ENCODE measurements at regions not wholly inside any gene's neighbourhood (a gene's known extent, or its start where the extent isn't known, plus 50 kb on each side); places are given as distances from the start of the nearest gene placed in this dataset.

DNA sequence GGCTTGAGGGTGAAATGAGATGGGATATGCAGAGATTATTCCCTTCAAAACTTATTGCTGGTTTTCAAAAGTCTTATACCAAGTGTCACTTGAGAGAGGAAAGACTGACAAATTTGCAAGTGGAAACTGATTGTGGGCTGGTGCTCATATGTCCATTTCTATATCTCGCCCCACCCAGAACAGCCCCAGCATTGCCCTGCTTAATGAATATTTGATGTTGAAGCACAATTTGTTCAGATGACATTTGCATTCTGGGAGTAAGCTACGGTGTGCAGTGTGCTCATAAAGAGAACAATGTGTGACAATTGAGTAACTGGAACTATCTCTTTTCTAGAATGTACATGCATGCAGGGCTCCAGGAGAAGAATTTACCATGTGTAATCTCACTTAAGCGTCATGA is 223.5 kb upstream of the TRPC5 start:
- H3K4me3 ChIP-seq (ENCODE audit: low read depth, low read length), result no peak overlapping the region
- TF ChIP-seq CTCF (IDR thresholded peaks at IDR 0.05; ENCODE audit: insufficient read depth, low read depth, low read length), result no peak
- no peak for DNase-seq (ENCODE audit: low read depth)

GRCh38 chrX:112279940-112280339 is 197.4 kb upstream of the TRPC5 start:
- no peak for TF ChIP-seq CTCF (IDR thresholded peaks at IDR 0.05; ENCODE audit: insufficient read depth, low read depth, low read length)
- DNase-seq (ENCODE audit: low read depth), result no peak
- H3K4me3 ChIP-seq (ENCODE audit: low read depth, low read length), result no peak overlapping the region

GRCh38 chrX:112270991-112271390 is 188.4 kb upstream of the TRPC5 start:
- DNase-seq (ENCODE audit: low read depth), result no peak
- no peak overlapping the region for H3K4me3 ChIP-seq (ENCODE audit: low read depth, low read length)
- TF ChIP-seq CTCF (IDR thresholded peaks at IDR 0.05; ENCODE audit: insufficient read depth, low read depth, low read length), result no peak

DNA sequence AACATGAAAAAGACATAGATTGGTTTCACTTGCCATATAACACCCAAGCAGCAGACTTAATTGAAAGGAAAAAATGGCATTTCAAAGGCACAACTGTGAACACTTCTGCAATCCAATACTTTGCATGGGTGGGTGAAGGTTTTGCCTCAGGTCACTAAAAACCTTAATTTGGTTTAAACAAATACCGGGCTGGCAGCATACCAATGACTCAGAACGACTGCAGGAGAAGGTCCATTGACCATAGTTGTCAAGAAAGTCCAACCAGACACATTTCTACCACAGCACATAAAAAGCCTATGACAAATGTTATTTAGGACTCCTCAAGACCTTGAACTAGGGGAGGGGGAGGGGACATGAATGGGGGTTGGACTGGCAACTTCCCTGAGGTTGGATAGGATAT is 183.6 kb upstream of the TRPC5 start:
- TF ChIP-seq CTCF (IDR thresholded peaks at IDR 0.05; ENCODE audit: insufficient read depth, low read depth, low read length), result no peak
- DNase-seq (ENCODE audit: low read depth), result no peak

DNA sequence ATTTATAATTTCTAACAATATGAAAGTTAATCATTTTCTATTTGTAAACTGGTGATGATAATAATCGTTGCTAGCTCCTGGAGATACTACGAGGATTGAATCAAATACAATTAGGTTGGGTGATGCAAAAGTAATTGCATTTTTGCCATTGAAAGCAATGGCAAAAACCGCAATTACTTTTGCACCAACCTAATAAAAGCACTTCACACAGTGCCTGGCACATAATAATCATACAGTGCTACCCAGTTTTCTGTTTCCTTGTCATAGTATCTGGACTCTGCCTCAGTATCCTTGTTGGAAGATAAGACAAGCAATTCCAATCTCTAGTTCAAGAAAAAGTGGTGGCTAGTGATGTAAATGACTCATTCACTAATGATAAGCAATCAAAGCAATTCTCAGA is 176.8 kb upstream of the TRPC5 start:
- no peak for TF ChIP-seq CTCF (IDR thresholded peaks at IDR 0.05; ENCODE audit: insufficient read depth, low read depth, low read length)
- no peak overlapping the region for H3K4me3 ChIP-seq (ENCODE audit: low read depth, low read length)
- no peak for DNase-seq (ENCODE audit: low read depth)

More for the DNA sequence above, 183.6 kb upstream of the TRPC5 start:
- H3K4me3 ChIP-seq (ENCODE audit: low read depth, low read length), result no peak overlapping the region

GRCh38 chrX:112254896-112255295 is 172.3 kb upstream of the TRPC5 start:
- no peak overlapping the region for H3K4me3 ChIP-seq (ENCODE audit: low read depth, low read length)
- TF ChIP-seq CTCF (IDR thresholded peaks at IDR 0.05; ENCODE audit: insufficient read depth, low read depth, low read length), result no peak
- DNase-seq (ENCODE audit: low read depth), result no peak

DNA sequence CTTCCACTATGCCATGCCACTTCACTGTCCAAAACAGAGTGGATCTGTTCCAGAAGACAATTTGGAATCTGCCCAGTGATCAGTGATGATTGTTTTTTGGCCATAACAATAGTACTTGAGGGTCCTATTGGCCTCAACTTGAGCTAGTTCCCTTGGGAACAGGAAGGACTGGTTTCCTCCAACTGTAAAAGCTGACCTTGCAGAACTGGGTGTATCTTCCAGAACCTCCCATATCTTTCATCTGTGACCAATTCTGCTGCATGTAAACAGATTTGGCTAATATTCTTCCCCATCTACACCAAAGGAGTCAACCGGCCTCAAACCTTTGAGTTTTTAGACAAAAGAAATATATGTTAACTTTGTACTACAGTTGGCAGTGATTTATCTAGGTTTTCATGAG is 165.1 kb upstream of the TRPC5 start:
- TF ChIP-seq CTCF (IDR thresholded peaks at IDR 0.05; ENCODE audit: insufficient read depth, low read depth, low read length), result no peak
- H3K4me3 ChIP-seq (ENCODE audit: low read depth, low read length), result no peak overlapping the region

More for the DNA sequence above, 165.1 kb upstream of the TRPC5 start:
- DNase-seq (ENCODE audit: low read depth), result no peak
